GM19397 (cell line): ENCODE measurements at regions not wholly inside any gene's neighbourhood (a gene's known extent, or its start where the extent isn't known, plus 50 kb on each side); places are given as distances from the start of the nearest gene placed in this dataset.

ENCODE experiments used
- ATAC-seq: cut with Tn5 transposase; IDR thresholded peaks from one replicate; pipeline ENCODE4 v1.9.1; 2021; ENCODE audit warnings: mild to moderate bottlenecking, moderate library complexity; ENCODE audit not compliant: unreplicated experiment

GRCh38 chr3:28890373-28890772 is 390.5 kb upstream of the RBMS3 start:
- no peak for ATAC-seq

- no peak for ATAC-seq
These were observed 389.4 kb upstream of the RBMS3 start for GRCh38 chr3:28891485-28891884.

DNA sequence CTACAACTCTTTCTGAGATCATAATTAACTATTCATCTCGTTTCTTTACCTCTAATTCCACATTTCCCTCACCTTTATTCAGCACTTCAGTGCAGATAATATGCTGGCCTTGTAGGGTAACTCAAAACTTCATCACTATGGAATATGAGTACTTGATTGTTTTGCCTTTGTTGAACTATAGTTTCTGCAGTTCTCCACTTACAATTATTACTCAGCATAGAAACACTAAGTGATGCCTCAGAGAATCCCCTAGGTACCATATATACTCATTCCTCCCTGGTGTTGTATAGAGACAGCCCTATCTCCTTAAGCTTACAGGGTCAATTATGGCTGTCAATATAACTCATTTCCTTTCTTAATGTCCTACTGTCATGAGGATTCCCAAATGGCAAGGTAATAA is 380.6 kb upstream of the RBMS3 start:
- no peak for ATAC-seq

GRCh38 chr3:28901018-28901417 is 379.9 kb upstream of the RBMS3 start:
- no peak for ATAC-seq

DNA sequence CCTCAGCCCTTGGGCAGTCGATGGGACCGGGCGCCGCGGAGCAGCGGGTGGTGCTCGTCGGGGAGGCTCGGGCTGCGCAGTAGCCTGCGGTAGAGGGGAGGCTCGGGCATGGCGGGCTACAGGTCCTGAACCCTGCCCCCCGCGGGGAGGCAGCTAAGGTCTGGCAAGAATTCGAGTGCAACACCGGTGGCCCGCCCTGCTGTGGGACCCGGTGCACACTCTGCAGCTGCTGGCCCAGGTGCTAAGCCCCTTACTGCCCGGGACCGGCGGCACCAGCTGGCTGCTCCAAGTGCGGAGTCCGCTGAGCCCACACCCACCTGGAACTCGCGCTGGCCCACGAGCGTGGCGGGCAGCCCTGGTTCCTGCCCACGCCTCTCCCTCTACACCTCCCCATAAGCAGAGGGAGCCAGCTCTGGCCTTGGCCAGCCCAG is 377.7 kb upstream of the RBMS3 start:
- no peak for ATAC-seq

GRCh38 chr3:28905798-28906197 is 375.1 kb upstream of the RBMS3 start:
- ATAC-seq, result no peak

DNA sequence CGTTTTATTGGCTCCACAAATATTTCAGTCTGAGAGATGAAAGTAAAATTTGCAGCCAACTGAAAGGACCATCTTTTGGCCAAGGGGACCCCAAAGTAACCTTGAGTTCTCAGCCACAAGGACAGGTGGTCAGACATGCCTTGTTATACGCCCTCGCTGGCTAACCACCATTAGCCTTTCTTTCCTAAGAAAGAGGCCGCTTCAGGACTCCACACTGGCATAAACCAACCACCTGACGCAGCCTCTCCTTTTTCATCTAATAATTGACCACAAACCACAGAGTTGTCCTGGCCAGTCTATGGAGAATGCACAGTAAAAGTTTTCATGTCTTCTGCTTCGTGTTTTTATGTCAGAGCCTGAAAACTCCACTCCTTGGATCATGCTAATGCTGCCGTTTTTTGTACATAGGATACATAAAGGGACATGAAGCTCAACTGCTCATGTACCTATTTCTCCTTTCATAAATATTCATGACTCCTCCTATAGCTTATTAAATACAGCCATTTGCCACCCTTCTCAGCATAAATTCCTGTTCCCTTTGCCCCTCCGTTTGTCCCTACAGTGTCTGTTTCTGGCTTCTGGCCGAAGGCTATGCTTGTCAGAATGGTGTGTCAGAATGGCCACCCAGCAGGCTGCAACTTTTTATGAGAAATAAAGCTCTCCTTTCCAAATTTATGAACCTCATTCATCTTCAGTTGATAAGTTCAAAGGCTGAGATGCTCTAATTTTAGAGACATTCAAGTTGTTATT is 374.1 kb upstream of the RBMS3 start:
- ATAC-seq, result no peak

GRCh38 chr3:28907616-28908015 is 373.3 kb upstream of the RBMS3 start:
- ATAC-seq, result no peak

- no peak for ATAC-seq
These were observed 368.6 kb upstream of the RBMS3 start for GRCh38 chr3:28912120-28912885.

DNA sequence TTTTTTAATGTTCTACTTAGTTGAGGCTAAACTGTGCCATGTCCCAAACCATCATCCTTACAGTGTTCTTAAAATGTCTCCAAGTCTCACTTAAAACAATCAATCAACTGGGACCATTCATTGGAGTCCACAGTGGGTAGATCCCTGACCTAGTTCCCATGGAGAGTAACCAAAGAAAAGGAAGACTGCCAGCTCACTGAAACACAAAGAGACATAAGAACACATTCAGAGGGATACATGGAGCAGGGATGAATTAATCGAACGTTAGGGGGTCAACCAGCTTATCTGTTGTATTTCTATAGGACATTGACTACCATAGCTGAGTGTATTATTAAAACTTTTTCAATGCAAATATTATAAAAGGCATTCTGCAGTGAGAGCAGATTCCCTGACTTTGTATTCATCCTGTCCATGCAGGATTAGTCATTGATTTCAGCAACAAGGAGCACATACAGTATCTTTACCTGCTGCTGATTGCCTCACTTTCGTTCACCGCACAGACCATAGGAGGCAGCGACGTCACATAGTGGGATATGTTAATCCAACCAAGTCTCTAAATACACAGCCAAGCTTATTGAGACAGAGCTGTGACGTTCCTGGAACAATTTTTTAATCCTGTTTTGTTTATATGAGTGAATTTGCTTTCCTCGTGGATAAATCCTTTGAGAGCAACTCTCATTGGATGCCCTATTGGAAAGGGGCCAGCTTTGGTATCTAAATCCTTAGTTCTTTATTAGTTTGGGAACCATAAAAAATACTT is 364.9 kb upstream of the RBMS3 start:
- no peak for ATAC-seq

- ATAC-seq, result peak; percentile 81
These were observed 364.0 kb upstream of the RBMS3 start for GRCh38 chr3:28916713-28917499.

- ATAC-seq, result no peak
These were observed 362.9 kb upstream of the RBMS3 start for GRCh38 chr3:28917895-28918475.

- ATAC-seq, result no peak
These were observed 358.5 kb upstream of the RBMS3 start for GRCh38 chr3:28922376-28922775.

GRCh38 chr3:28923994-28924393 is 356.9 kb upstream of the RBMS3 start:
- no peak for ATAC-seq

- no peak for ATAC-seq
These were observed 356.0 kb upstream of the RBMS3 start for GRCh38 chr3:28924744-28925360.

DNA sequence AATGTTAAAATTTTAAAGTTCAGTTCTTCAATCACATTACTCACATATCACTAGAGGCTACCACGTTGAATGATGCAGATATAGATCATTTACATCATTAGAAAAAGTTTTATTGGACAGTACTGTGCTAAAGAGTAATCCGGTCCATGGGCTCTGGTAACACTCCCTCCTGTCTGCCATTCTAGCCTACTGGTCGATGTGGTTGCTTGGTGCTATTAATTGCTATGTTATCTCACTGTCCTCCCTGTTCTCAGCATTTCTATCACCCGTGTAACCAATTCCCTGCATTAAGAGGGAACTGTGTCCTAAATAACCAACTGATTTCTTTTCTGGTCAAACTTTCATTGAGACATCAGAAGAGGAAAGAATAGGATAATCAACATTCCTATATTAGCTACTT is 347.5 kb upstream of the RBMS3 start:
- no peak for ATAC-seq

- ATAC-seq, result no peak
These were observed 346.6 kb upstream of the RBMS3 start for GRCh38 chr3:28934126-28934813.

GRCh38 chr3:28935146-28935545 is 345.7 kb upstream of the RBMS3 start:
- ATAC-seq, result no peak

DNA sequence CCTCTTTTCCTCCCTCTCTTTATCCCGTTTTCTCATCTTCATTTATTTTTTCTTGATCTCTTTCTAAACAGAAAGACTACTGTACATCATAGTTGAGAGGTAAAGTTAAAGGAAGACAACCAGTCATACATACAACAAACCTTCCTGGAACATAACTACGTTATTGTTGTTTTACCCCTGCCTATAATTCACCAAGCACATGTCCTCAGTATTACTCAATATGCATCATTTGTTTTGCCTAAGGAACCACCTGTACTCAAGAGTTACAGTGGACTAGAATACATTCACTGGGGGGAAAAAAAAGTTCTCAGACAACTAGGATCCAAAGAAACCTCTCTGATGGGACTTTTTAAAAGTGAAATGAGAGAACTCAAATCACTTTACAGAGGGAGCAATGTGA is 344.7 kb upstream of the RBMS3 start:
- no peak for ATAC-seq
